Left lobe of liver (tissue), 2 donors: ENCODE measurements at regions not wholly inside any gene's neighbourhood (a gene's known extent, or its start where the extent isn't known, plus 50 kb on each side); places are given as distances from the start of the nearest gene placed in this dataset.

Source experiments
- ATAC-seq: fragments of 200-7000 bp; cut with Tn5 transposase; one replicate; pipeline ENCODE4 v1.9.1; 2020; ENCODE audit warnings: mild to moderate bottlenecking, moderate library complexity
- DNase-seq: peaks from one replicate; pipeline ENCODE4 v3.0.0-alpha.2; 2020; ENCODE audit warnings: low spot score
- donor health status: DM: no; HTN: no; CAD: no; lungs with moderate emphysema.
- donor health status: DM: no; HTN: yes; CAD: no.

DNA sequence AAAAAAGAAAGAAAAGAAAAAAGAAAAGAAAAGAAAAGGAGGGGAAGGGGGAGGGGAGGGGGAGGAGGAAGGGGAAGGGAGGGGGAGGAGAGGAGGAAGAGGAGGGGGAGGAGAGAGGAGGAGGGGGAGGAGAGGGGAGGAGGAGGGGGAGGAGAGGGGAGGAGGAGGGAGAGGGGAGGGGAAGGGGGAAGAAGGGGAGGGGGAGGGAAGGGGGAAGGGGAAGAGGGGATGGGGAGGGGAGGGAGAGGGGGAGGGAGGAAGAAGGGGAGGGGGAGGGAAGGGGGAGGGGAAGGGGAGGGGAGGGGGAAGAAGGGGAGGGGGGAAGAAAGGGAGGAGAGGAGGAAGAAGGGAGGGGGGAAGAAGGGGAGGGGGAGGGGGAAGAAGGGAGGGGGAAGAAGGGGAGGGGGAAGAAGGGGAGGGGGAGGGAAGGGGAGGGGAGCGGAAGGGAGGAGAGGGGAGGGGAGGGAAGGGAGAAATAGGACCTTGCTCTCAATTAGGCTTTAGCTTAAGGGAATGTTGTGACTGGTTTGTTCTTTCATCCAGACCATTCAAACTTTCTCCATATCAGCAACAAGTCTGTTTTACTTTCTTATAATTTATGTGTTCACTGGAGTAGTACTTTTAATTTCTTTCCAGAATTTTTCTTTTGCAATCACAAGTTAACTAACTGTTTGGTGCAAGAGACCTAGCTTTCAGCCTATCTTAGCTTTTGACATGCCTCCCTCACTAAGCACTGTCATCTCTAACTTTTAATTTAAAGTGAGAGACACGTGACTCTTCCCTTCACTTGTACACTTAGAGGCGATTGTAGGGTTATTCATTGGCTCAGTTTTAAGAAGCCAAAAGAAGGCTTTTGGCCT lies 76.5 kb upstream of the EGLN3 start:
- ATAC-seq (no peak), DNase-seq (no peak)

GRCh38 chr14:34025325-34026017 lies 74.6 kb upstream of the EGLN3 start:
- ATAC-seq: no peak
- DNase-seq: no peak

GRCh38 chr14:34024768-34025144 lies 73.9 kb upstream of the EGLN3 start:
- ATAC-seq: no peak
- DNase-seq: no peak

GRCh38 chr14:34023824-34024767 lies 73.2 kb upstream of the EGLN3 start:
- no peak for DNase-seq
- no peak for ATAC-seq

GRCh38 chr14:34021096-34021495 lies 70.2 kb upstream of the EGLN3 start:
- DNase-seq (no peak), ATAC-seq (no peak)

DNA sequence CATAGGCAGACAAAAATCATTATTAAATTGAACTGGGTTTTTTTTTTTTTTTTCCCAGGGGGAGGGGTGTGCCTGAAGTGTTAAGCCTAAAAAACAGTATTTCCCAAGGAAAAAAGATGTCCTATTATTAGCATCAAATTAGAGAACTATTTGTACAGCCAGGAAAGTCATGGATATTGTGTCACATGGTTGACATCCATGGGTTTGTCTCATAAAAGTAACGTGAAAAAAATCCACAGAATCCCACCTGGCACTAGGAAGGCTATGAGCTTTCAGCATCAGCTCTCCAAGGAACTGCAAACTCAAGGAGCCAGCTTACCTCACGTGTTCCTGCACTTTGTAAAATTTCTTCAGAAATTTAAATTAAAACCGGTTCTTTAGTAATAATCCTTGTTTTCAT lies 69.1 kb upstream of the EGLN3 start:
- DNase-seq (no peak), ATAC-seq (no peak)

- DNase-seq: no peak
- ATAC-seq: peak; percentile 60
These were observed 67.8 kb upstream of the EGLN3 start for GRCh38 chr14:34018564-34019244.

DNA sequence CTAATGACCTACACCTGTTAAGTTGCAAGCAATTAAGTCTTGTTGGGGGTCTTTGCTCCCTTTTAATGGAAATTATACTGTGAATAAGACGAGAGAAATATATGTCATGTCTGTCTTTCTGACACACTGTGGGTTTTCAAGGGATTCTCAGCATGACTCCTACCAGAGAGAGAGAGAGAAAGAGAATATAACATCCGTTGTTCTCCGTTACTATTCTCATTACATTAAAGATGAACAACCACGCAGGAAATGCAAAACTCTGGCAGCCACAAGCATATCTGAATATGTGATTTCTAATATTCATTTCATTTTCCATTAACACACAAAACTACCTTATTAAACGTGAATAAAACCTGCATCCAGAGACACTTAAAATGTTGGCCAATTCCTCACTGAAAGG lies 67.3 kb upstream of the EGLN3 start:
- ATAC-seq (no peak), DNase-seq (no peak)

DNA sequence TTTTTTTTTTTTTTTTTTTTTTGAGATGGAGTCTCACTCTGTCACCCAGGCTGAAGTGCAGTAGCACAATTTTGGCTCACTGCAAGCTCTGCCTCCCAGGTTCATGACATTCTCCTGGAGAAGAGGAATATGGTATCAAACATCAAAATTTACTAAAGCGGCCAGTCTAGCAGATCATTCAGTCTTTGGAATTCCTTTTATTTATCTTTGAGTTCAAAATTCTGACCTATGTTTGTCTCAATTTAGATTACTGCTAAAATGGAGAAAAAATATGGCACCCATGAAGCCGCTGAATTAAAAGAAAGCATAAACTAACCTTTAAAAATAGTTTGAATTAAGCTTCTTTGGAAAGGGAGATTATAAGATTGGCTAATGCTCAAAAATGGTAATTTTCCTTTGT lies 64.5 kb upstream of the EGLN3 start:
- DNase-seq (no peak), ATAC-seq (no peak)

- no peak for ATAC-seq
- DNase-seq: no peak
These were observed 64.1 kb upstream of the EGLN3 start for GRCh38 chr14:34014936-34015335.

- ATAC-seq (no peak), DNase-seq (no peak)
These were observed 62.8 kb upstream of the EGLN3 start for GRCh38 chr14:34013721-34014060.

DNA sequence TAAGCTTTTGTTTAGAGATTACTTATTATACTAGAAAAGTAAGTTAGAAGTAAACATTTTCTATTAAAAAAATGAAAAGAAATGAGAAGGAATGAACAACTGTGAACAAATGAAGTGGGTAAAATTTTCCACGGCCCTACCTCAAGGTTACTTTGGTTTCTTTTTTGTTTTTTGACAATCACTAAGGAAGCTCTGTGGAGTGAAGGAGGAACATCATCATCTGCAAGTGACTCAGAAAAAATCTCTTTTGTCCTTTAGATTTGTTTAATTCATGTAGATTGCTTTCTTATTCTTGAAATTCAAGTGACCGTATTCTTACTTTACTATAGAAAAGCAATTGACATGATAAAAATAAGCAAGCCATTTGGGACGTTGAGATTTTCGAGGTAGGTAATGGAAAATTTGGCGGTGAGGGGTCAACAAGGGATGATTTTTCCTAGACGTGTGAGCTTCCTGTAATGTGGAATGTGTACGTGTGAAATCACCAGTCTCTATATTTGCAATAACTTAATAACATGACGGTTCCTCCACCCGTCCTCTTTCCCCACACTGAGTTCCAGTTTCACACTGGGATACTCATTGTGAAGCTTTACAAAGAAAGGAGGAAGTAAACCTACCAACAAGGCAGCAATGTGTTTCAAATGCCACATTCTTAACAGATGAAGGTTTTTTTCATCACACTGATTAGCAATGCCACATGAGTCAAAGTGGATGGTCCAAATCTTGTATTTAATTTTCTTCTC lies 62.3 kb upstream of the EGLN3 start:
- no peak for DNase-seq

DNA sequence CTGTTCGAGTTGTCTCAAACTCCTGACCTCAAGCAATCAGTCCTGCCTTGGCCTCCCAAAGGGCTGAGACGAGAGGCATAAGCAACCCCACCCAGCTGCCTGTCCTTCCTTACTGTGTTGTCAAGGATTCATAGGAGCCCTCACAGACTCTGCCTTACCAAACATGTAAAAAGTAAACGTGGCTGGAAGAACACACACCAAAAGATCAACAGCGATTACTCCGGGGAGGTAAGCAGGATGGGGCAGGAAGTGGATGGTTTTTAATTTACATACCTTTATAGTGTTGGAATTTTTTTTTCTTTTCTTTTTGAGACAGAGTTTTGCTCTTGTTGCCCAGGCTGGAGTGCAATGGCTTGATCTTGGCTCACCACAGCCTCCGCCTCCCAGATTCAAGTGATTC lies 61.5 kb upstream of the EGLN3 start:
- DNase-seq (no peak), ATAC-seq (no peak)

More for the DNA sequence above, 62.3 kb upstream of the EGLN3 start:
- ATAC-seq: no peak

GRCh38 chr14:34009956-34010355 lies 59.1 kb upstream of the EGLN3 start:
- no peak for ATAC-seq
- no peak for DNase-seq

DNA sequence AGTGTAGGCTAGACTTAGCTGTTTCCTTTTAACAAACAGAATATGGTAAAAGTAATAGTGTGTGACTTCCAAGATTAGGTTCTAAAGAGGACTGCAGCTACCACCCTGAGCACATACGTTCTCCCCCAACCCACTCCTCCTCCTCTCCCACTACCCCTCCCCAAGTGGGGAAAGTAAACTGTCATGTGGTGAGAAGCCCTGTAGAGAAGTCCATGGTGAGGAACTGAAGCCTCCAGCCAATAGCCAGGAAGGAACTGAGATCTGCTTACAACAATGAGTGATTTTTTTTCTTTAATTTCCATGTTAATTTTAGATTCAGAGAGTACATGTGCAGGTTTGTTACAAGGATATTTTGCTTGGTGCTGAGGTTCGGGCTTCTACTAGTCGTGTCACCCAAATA lies 57.0 kb upstream of the EGLN3 start:
- DNase-seq (no peak), ATAC-seq (no peak)

- no peak for ATAC-seq
- DNase-seq: no peak
These were observed 55.0 kb upstream of the EGLN3 start for GRCh38 chr14:34005901-34006300.

DNA sequence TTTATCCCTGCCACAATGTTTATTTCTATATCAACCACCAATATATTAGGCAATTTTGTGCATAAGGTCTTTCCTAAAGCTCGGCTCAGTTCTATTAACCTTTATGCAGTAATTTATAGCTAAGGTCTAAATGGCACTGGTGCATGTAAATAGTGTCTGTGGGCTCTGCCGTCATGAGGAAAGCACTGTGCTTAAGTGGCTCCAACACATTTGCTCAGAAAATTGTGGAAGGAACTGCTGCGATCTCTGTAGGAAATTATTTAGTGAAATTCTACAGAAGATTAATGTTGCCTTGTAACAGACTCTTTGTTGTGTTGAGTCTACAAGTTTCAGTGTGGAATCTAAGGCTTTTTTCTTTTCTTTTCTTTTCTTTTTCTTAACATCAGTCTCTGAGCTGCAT lies 54.0 kb upstream of the EGLN3 start:
- DNase-seq (no peak), ATAC-seq (no peak)

GRCh38 chr14:34003691-34004090 lies 52.8 kb upstream of the EGLN3 start:
- ATAC-seq (no peak), DNase-seq (no peak)

DNA sequence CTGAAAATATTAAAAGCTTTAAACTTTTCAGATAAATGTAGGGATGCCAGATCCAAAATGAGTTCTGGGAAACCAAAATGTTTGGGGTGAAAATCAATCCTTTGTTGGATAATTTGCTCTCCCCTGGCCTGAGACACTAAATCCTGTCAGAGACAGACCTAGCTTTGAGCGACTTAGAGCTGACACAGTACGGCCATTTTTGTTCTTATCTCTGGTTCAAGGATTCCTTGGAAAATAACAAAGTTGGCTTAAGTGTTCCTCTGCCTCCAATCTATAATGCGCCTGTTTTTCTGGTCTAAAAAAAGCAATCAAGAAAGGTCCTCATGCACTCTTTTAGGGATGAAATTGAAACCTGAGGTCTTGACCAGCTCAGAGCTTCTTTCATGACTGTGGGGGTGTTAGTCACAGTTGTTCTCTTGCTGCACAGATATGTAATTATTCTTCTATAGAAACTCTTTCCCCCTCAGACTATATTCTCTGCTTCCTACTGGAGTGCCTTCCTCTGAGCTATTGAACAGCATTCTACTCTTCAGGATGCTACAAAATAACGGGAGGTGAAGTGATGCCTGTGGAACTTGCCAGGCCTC lies 52.3 kb upstream of the EGLN3 start:
- DNase-seq (no peak), ATAC-seq (no peak)
